ENCODE measurements at regions not wholly inside any gene's neighbourhood (a gene's known extent, or its start where the extent isn't known, plus 50 kb on each side); places are given as distances from the start of the nearest gene placed in this dataset.

DNA sequence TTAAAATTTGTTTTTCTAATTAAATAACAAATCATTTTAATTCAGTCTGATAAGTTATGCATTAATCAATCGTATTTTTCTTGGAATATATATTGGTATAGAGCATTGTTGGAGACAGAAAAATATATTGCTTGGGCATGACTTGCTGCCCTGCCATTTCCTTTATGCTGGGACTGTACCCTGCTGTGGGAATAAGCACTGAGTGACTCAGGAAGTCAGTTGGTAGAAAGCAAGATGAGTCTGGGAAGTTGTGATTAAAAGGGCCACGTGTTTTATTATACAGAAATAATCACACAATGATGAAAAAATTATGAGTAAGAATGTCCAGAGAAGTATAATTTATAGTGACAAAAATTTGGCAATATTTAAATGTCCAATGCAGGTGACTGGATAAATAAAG is 139.5 kb downstream of the KIF18A start:
- Histone ChIP-seq H3K9me3 (replicated peaks; ENCODE audit: low read length) (no peaks in the 10 kb centered on the region), H3K36me3 (ENCODE audit: insufficient read depth, low read length) (no peaks in the 10 kb centered on the region), H3K4me1 (ENCODE audit: control insufficient read depth, insufficient read depth, low read length) (no peaks in the 10 kb centered on the region), H3K4me3 (ENCODE audit: low read length) (no peak overlapping the region), H3K9ac (ENCODE audit: low read depth, low read length) (no peak overlapping the region), H3K4me2 (ENCODE audit: low read length) (no peak overlapping the region), H3K27me3 (ENCODE audit: control insufficient read depth, insufficient read depth, low read length) (no peaks in the 10 kb centered on the region)

DNA sequence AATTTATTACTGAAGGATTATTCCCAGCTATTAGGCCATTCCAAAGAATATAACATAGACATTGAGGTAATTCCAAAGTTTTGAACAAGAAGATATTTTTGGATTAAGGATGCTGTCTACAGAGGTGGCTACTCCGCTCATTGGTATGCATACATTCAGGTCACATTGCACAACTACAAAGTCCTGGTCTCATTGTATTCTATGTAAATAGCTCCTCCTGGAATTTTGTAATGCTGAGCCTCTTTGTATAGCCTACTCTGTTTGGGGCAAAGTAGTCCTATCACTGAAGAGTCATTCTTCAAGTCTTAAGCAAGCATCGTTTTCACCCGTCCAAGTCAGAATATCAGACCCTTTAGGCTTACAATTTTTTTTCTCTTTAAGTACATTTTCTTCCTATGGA is 142.4 kb downstream of the KIF18A start:
- Histone ChIP-seq H3K4me2 (ENCODE audit: low read length) (no peak overlapping the region), H3K9ac (ENCODE audit: low read depth, low read length) (no peak overlapping the region), H3K9me3 (replicated peaks; ENCODE audit: low read length) (no peaks in the 10 kb centered on the region), H3K4me1 (ENCODE audit: control insufficient read depth, insufficient read depth, low read length) (no peaks in the 10 kb centered on the region), H3K27me3 (ENCODE audit: control insufficient read depth, insufficient read depth, low read length) (no peaks in the 10 kb centered on the region), H3K36me3 (ENCODE audit: insufficient read depth, low read length) (no peaks in the 10 kb centered on the region), H3K4me3 (ENCODE audit: low read length) (no peak overlapping the region)

DNA sequence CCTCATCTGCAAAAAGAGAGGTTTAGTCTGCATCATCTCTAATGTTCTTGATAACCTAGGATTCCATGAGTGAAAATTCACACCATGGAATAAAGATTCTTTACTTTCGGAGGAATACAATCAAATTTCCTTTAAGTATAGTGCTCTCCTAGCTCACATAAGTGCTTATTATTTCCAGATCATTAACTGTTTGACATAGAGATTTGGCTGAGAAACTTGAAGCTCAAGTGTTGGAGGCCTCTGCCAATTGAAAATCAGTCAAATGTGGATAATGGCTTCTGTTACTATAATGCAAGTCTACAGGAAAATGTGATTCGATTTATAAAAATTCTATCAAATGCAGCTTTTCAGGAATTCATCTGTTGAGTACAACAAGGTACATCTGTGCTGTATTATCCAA is 144.6 kb downstream of the KIF18A start:
- H3K9ac ChIP-seq (ENCODE audit: low read depth, low read length): no peak overlapping the region
- no peak overlapping the region for H3K4me3 ChIP-seq (ENCODE audit: low read length)
- no peaks in the 10 kb centered on the region for H3K4me1 ChIP-seq (ENCODE audit: control insufficient read depth, insufficient read depth, low read length)
- no peaks in the 10 kb centered on the region for H3K36me3 ChIP-seq (ENCODE audit: insufficient read depth, low read length)
- H3K27me3 ChIP-seq (ENCODE audit: control insufficient read depth, insufficient read depth, low read length): peaks cover 3% of the 10 kb centered on the region
- no peak overlapping the region for H3K4me2 ChIP-seq (ENCODE audit: low read length)
- no peaks in the 10 kb centered on the region for H3K9me3 ChIP-seq (replicated peaks; ENCODE audit: low read length)

DNA sequence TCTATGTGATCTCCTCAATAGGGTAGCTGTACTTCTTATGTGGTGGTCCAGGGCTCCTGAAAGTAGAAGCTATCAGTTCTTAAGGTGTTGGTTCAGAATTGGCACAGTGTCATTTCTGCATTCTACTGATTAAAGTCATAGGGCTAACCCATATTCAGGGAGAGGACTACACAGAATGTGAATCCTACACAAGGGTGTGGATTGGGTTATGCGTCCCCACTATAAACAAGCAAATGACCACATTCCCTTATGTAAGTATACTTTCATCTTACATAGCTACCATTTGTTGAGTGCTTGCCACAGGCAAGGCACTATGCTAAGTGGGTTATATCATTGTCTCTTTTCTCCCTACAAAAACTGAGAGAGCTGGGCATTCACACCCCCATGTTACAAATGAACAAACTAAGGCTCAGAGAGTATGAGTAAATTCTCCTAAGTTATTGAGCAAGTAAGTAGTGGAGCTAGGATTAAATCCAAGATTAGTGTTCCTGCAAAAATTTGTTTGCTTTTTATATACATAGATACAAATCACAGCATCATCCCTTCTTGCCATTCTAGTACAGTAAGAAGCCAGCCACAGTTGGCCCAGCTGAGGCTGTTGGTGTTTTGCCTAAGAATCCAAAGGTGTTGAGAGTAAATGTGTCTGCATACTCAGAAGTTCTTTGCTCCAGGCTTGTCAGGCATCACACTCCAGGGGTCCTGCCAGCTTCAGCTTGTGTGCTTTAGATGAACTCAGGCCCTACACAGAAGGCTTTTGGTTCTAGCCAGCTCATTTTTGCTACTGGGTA is 157.8 kb downstream of the KIF18A start:
- H3K4me3 ChIP-seq (ENCODE audit: low read length): no peak overlapping the region
- no peaks in the 10 kb centered on the region for H3K4me1 ChIP-seq (ENCODE audit: control insufficient read depth, insufficient read depth, low read length)
- no peak overlapping the region for H3K4me2 ChIP-seq (ENCODE audit: low read length)
- no peaks in the 10 kb centered on the region for H3K9me3 ChIP-seq (replicated peaks; ENCODE audit: low read length)
- peaks cover 20% of the 10 kb centered on the region for H3K27me3 ChIP-seq (ENCODE audit: control insufficient read depth, insufficient read depth, low read length)
- no peak overlapping the region for H3K9ac ChIP-seq (ENCODE audit: low read depth, low read length)
- H3K36me3 ChIP-seq (ENCODE audit: insufficient read depth, low read length): no peaks in the 10 kb centered on the region

DNA sequence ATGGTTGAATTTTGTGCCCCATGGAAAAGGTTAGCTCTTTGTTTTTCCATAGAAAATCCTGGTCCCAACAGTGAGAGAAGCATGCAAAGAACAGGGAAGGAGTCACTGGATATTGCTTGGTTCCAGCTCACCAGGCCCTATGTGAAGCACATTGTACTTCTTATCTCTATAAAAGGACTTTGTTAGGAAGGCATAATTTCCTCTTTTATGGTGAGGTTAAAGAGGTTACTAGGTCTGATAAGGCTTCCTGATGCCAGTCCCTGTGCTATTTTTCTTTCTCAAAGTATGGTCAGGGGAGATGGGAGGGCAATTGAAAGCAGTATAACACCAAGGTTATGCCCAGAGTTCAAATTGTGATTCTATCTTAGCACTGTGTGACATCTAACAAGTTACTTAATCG is 162.6 kb downstream of the KIF18A start:
- Histone ChIP-seq H3K27me3 (ENCODE audit: control insufficient read depth, insufficient read depth, low read length) (peaks cover 4% of the 10 kb centered on the region), H3K4me1 (ENCODE audit: control insufficient read depth, insufficient read depth, low read length) (no peaks in the 10 kb centered on the region), H3K4me3 (ENCODE audit: low read length) (no peak overlapping the region), H3K4me2 (ENCODE audit: low read length) (no peak overlapping the region), H3K9ac (ENCODE audit: low read depth, low read length) (no peak overlapping the region), H3K36me3 (ENCODE audit: insufficient read depth, low read length) (no peaks in the 10 kb centered on the region), H3K9me3 (replicated peaks; ENCODE audit: low read length) (no peaks in the 10 kb centered on the region)

DNA sequence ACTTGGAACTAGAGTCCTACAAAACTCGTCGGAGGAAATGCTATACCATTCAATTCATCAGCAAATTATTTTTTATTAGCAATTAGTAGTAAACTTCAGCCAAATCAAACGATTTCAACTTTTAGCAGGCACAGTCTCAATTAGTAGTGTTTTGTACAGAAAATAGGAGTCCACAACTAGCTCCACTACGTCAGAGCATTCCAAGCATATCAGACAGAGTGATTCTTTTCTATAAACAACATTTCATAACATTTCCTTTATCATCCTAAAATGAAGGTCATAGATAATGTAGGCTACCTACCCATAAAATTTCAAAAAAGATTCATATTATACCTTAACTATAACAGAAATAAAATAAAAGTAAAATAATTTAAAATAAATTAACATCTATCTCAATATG is 169.9 kb downstream of the KIF18A start:
- peaks cover 25% of the 10 kb centered on the region for H3K4me1 ChIP-seq (ENCODE audit: control insufficient read depth, insufficient read depth, low read length)
- H3K36me3 ChIP-seq (ENCODE audit: insufficient read depth, low read length): no peaks in the 10 kb centered on the region
- H3K9me3 ChIP-seq (replicated peaks; ENCODE audit: low read length): no peaks in the 10 kb centered on the region
- H3K4me3 ChIP-seq (ENCODE audit: low read length): no peak overlapping the region
- no peak overlapping the region for H3K9ac ChIP-seq (ENCODE audit: low read depth, low read length)
- no peak overlapping the region for H3K4me2 ChIP-seq (ENCODE audit: low read length)
- no peaks in the 10 kb centered on the region for H3K27me3 ChIP-seq (ENCODE audit: control insufficient read depth, insufficient read depth, low read length)

DNA sequence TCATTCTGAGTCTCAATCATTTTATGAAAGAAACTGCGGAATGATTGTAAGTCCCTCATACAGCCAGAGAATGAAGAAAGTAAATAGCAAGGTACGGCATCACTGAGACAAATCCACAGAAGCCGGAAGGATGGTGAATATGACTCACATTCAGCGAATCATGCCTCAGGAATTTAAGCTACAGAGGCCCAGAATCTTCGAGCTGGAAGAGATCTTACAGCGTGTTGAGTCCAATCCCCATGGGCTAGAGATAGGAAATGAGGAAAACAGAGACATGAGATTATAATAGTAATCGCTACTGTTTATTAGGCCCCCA is 173.2 kb downstream of the KIF18A start:
- H3K4me1 ChIP-seq (ENCODE audit: control insufficient read depth, insufficient read depth, low read length): peaks cover 25% of the 10 kb centered on the region
- no peaks in the 10 kb centered on the region for H3K27me3 ChIP-seq (ENCODE audit: control insufficient read depth, insufficient read depth, low read length)
- peak overlapping the region; percentile 72 for H3K9ac ChIP-seq (ENCODE audit: low read depth, low read length)
- H3K4me3 ChIP-seq (ENCODE audit: low read length): no peak overlapping the region
- no peaks in the 10 kb centered on the region for H3K9me3 ChIP-seq (replicated peaks; ENCODE audit: low read length)
- peak overlapping the region; percentile 26 for H3K4me2 ChIP-seq (ENCODE audit: low read length)
- no peaks in the 10 kb centered on the region for H3K36me3 ChIP-seq (ENCODE audit: insufficient read depth, low read length)

DNA sequence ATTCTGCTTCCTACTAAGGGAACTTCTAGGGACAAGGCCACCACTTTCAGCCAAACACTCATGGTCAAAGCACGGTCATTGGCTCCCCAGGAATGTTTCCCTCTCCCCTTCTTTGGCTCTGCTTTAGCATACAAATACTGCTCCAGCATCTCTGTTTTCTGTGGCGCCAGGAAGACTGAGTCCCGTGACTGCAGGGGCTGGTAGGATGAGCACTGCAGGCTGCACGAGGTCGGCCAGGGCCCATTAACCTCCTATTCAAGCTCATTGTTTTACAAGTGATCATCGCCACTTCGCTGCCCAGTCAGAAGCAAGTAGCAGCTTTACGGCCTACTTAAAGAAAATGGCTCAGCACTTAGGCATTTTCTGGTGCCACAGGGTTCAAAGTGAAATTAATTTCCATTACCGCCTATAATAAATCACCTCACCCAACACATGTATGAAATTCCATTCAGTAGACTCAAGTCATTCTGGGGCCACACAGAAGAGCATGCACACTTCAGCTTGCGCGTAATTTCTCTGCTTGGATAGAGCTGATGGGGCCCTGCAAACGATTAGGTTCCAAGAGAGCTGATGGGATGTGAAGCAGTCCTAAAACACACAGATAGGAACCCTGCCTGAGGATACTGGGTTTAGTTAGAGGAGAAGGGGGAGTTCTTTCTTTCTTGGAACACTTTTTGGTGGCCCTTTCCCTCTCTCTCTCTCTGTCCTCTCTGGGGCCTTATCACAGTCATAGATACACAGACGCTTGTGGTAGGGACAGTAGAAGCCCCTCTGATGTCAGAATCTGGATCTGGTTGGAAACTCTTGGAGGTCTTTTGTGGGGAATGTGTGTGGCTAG is 173.7 kb downstream of the KIF18A start:
- Histone ChIP-seq H3K9me3 (replicated peaks; ENCODE audit: low read length) (no peaks in the 10 kb centered on the region), H3K4me3 (ENCODE audit: low read length) (no peak overlapping the region), H3K9ac (ENCODE audit: low read depth, low read length) (peak overlapping the region; percentile 72), H3K36me3 (ENCODE audit: insufficient read depth, low read length) (no peaks in the 10 kb centered on the region), H3K4me2 (ENCODE audit: low read length) (peak overlapping the region; percentile 26), H3K4me1 (ENCODE audit: control insufficient read depth, insufficient read depth, low read length) (peaks cover 25% of the 10 kb centered on the region), H3K27me3 (ENCODE audit: control insufficient read depth, insufficient read depth, low read length) (no peaks in the 10 kb centered on the region)

DNA sequence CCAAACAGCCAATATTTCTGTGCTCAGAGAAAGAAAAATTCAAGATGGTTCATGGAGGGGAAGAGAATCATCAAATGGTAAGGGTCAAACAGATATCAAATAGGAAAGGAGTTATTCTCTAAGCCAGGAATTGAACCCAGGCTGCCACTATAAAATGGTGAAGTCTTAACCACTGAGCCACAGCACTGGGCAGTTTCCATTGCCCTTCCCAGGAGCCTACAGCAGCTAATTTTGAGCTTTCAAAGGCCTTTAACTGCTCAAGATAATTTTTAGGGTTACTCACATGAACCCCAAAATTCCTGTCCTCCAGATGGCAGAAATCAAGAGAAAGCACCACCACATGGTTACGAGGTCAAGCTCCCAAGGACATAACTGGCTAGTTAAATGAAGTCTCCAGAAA is 176.2 kb downstream of the KIF18A start:
- Histone ChIP-seq H3K9ac (ENCODE audit: low read depth, low read length) (no peak overlapping the region), H3K27me3 (ENCODE audit: control insufficient read depth, insufficient read depth, low read length) (no peaks in the 10 kb centered on the region), H3K4me2 (ENCODE audit: low read length) (no peak overlapping the region), H3K9me3 (replicated peaks; ENCODE audit: low read length) (no peaks in the 10 kb centered on the region), H3K4me1 (ENCODE audit: control insufficient read depth, insufficient read depth, low read length) (peaks cover 30% of the 10 kb centered on the region), H3K36me3 (ENCODE audit: insufficient read depth, low read length) (no peaks in the 10 kb centered on the region), H3K4me3 (ENCODE audit: low read length) (no peak overlapping the region)

DNA sequence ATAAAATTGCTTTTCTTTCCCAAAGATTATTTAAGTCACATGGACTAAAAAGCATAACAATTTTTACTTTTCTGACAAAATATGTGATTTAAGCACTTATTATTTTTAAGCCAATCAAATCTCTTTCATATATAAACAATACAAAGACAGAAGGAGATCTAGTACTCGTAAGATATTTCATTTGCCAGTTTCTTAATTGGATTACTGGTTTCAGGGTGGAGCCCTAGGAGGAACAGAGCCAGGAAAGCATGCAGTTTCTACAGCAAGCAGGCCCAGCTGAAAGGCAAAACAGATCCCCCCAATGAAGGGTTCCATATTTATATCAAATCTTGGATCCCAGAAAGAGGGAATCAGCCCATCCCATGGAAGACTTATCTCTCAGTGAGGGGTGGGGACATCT is 177.0 kb downstream of the KIF18A start:
- H3K4me2 ChIP-seq (ENCODE audit: low read length): no peak overlapping the region
- H3K27me3 ChIP-seq (ENCODE audit: control insufficient read depth, insufficient read depth, low read length): no peaks in the 10 kb centered on the region
- H3K4me3 ChIP-seq (ENCODE audit: low read length): no peak overlapping the region
- no peaks in the 10 kb centered on the region for H3K9me3 ChIP-seq (replicated peaks; ENCODE audit: low read length)
- peaks cover 30% of the 10 kb centered on the region for H3K4me1 ChIP-seq (ENCODE audit: control insufficient read depth, insufficient read depth, low read length)
- no peaks in the 10 kb centered on the region for H3K36me3 ChIP-seq (ENCODE audit: insufficient read depth, low read length)
- H3K9ac ChIP-seq (ENCODE audit: low read depth, low read length): no peak overlapping the region

DNA sequence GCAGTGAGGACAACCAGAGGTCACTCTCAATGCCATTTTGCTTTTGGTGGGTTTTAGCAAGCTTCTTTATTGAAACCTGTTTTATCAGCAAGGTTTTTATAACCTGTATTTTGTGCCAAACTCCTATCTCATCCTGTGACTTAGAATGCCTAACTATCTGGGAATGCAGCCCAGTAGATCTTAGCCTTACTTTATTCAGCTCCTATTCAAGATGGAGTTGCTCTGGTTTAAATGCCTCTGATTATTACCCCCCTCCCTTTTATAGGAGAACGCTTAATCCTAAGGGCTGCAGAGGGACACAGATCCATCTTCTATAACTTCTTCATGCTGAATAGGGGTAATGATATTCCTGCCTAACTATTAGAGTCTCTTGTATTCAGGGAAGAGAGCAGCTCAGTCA is 179.1 kb downstream of the KIF18A start:
- Histone ChIP-seq H3K4me3 (ENCODE audit: low read length) (no peak overlapping the region), H3K36me3 (ENCODE audit: insufficient read depth, low read length) (no peaks in the 10 kb centered on the region), H3K9me3 (replicated peaks; ENCODE audit: low read length) (no peaks in the 10 kb centered on the region), H3K4me1 (ENCODE audit: control insufficient read depth, insufficient read depth, low read length) (peaks cover 11% of the 10 kb centered on the region), H3K4me2 (ENCODE audit: low read length) (no peak overlapping the region), H3K9ac (ENCODE audit: low read depth, low read length) (no peak overlapping the region), H3K27me3 (ENCODE audit: control insufficient read depth, insufficient read depth, low read length) (no peaks in the 10 kb centered on the region)

All from skeletal muscle satellite cell (primary cell).